AG08396 (cell line): ENCODE measurements at regions not wholly inside any gene's neighbourhood (a gene's known extent, or its start where the extent isn't known, plus 50 kb on each side); places are given as distances from the start of the nearest gene placed in this dataset.
"Not testable (repeated sequence)": the region's sequence is repeated elsewhere in the genome, so short reads cannot be mapped to it uniquely, and the experiment has no call there.

ENCODE experiments used
- DNase-seq: peaks from one replicate; pipeline ENCODE4 v3.0.0; 2012; ENCODE audit warnings: low spot score, mixed read lengths

- no peak for DNase-seq
These were observed 82.0 kb upstream of the PPM1B start for GRCh38 chr2:44086629-44087028.

GRCh38 chr2:44087036-44087713 is 81.5 kb upstream of the PPM1B start:
- DNase-seq = peak; percentile 87

GRCh38 chr2:44087714-44088092 is 81.0 kb upstream of the PPM1B start:
- no peak for DNase-seq

GRCh38 chr2:44092519-44092918 is 76.2 kb upstream of the PPM1B start:
- not testable (repeated sequence) for DNase-seq

- no peak for DNase-seq
These were observed 74.7 kb upstream of the PPM1B start for GRCh38 chr2:44093970-44094369.

GRCh38 chr2:44097322-44097907 is 71.3 kb upstream of the PPM1B start:
- DNase-seq = no peak

- no peak for DNase-seq
These were observed 70.6 kb upstream of the PPM1B start for GRCh38 chr2:44098050-44098449.

- no peak for DNase-seq
These were observed 69.8 kb upstream of the PPM1B start for GRCh38 chr2:44098891-44099290.

- peak; percentile 85 for DNase-seq
These were observed 68.3 kb upstream of the PPM1B start for GRCh38 chr2:44100351-44100750.

- DNase-seq = no peak
These were observed 67.4 kb upstream of the PPM1B start for GRCh38 chr2:44101246-44101645.

- no peak for DNase-seq
These were observed 65.7 kb upstream of the PPM1B start for GRCh38 chr2:44102790-44103562.

GRCh38 chr2:44103639-44104038 is 65.0 kb upstream of the PPM1B start:
- DNase-seq = no peak

GRCh38 chr2:44104855-44105271 is 63.8 kb upstream of the PPM1B start:
- no peak for DNase-seq

- DNase-seq = not testable (repeated sequence)
These were observed 62.2 kb upstream of the PPM1B start for GRCh38 chr2:44106509-44106908.

- no peak for DNase-seq
These were observed 61.5 kb upstream of the PPM1B start for GRCh38 chr2:44107086-44107740.

- no peak for DNase-seq
These were observed 60.7 kb upstream of the PPM1B start for GRCh38 chr2:44107974-44108373.

- DNase-seq = no peak
These were observed 59.5 kb upstream of the PPM1B start for GRCh38 chr2:44109166-44109565.

GRCh38 chr2:44110444-44110843 is 58.2 kb upstream of the PPM1B start:
- DNase-seq = no peak

- no peak for DNase-seq
These were observed 56.6 kb upstream of the PPM1B start for GRCh38 chr2:44112096-44112495.

- no peak for DNase-seq
These were observed 52.4 kb upstream of the PPM1B start for GRCh38 chr2:44116319-44116718.

GRCh38 chr2:44118257-44118656 is 50.4 kb upstream of the PPM1B start:
- DNase-seq = no peak
